ENCODE measurements at regions not wholly inside any gene's neighbourhood (a gene's known extent, or its start where the extent isn't known, plus 50 kb on each side); places are given as distances from the start of the nearest gene placed in this dataset.

- DNase-seq (ENCODE audit: low read depth) = no peak
- H3K4me3 ChIP-seq (ENCODE audit: low read depth, low read length) = no peak overlapping the region
- TF ChIP-seq CTCF (IDR thresholded peaks at IDR 0.05; ENCODE audit: low read depth, low read length, missing control alignments) = no peak
- in situ Hi-C loops (cut with HindIII; ENCODE audit: low sequenced_read_pairs) = no loop called here
Observed at GRCh38 chr1:29906927-29907326, 670.6 kb downstream of the PTPRU start.

- no peak for TF ChIP-seq CTCF (IDR thresholded peaks at IDR 0.05; ENCODE audit: low read depth, low read length, missing control alignments)
- DNase-seq (ENCODE audit: low read depth) = no peak
- in situ Hi-C loops (cut with HindIII; ENCODE audit: low sequenced_read_pairs) = no loop called here
- H3K4me3 ChIP-seq (ENCODE audit: low read depth, low read length) = no peak overlapping the region
Observed at GRCh38 chr1:29903548-29904166, 667.3 kb downstream of the PTPRU start.

GRCh38 chr1:29901624-29902325, 665.5 kb downstream of the PTPRU start:
- in situ Hi-C loops (cut with HindIII; ENCODE audit: low sequenced_read_pairs) = no loop called here
- no peak for DNase-seq (ENCODE audit: low read depth)
- TF ChIP-seq CTCF (IDR thresholded peaks at IDR 0.05; ENCODE audit: low read depth, low read length, missing control alignments) = no peak
- H3K4me3 ChIP-seq (ENCODE audit: low read depth, low read length) = no peak overlapping the region

- H3K4me3 ChIP-seq (ENCODE audit: low read depth, low read length) = no peak overlapping the region
- in situ Hi-C loops (cut with HindIII; ENCODE audit: low sequenced_read_pairs) = no loop called here
- no peak for DNase-seq (ENCODE audit: low read depth)
- TF ChIP-seq CTCF (IDR thresholded peaks at IDR 0.05; ENCODE audit: low read depth, low read length, missing control alignments) = no peak
Observed at GRCh38 chr1:29900712-29901111, 664.4 kb downstream of the PTPRU start.

DNA sequence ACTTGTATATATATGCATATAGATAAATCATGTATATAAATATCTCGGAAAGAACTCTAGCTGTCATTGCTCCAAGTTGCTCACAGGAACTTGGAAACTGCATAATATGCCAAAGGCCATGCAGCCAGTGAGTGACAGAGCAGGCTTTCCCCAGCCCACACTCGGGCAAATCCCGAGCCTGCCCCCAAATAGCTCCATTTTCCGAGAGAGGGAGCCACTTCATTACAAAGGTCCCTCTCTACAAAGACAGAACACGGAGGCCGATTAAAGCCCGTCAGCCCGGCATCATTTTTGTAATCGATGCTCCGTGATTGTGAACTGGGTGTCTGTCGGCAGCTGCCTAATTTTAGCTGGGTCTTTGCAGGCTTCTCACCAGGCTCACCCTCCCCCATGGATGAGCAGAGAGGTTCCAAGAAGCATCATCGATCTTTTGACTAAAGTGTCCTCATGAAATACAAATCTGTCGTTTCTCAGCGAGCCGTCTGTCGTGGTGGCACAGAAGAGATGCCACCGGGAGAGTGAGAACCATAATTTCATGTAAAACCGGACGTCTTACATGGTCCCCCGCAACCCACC, 663.9 kb downstream of the PTPRU start:
- in situ Hi-C loops (cut with HindIII; ENCODE audit: low sequenced_read_pairs) = no loop called here
- DNase-seq (ENCODE audit: low read depth) = no peak

More for the DNA sequence above, 663.9 kb downstream of the PTPRU start:
- no peak for TF ChIP-seq CTCF (IDR thresholded peaks at IDR 0.05; ENCODE audit: low read depth, low read length, missing control alignments)
- H3K4me3 ChIP-seq (ENCODE audit: low read depth, low read length) = no peak overlapping the region
